Neural cell (in vitro differentiated cells): ENCODE measurements at regions not wholly inside any gene's neighbourhood (a gene's known extent, or its start where the extent isn't known, plus 50 kb on each side); places are given as distances from the start of the nearest gene placed in this dataset.

Experiments used
- H2AFZ ChIP-seq: fragments of 200-600, 300-800 bp; sonication (generic), shearing (Covaris generic); 2 replicates; pipeline ENCODE4 v1.6.0; 2014; ENCODE audit warnings: low read depth, mild to moderate bottlenecking, antibody characterized with exemption, low read length, moderate library complexity
- H3F3A ChIP-seq: fragments of 200-600 bp; shearing (Covaris generic); 2 replicates; pipeline ENCODE4 v1.6.1; 2016; ENCODE audit warnings: mild to moderate bottlenecking, moderate library complexity, mixed read lengths, antibody characterized with exemption, low read length; ENCODE audit not compliant: insufficient read depth, poor library complexity, severe bottlenecking
- H3K27ac ChIP-seq: fragments of 200-600, 300-800 bp; sonication (generic), shearing (Covaris generic); 2 replicates; pipeline ENCODE4 v1.5.1; 2014; ENCODE audit warnings: mild to moderate bottlenecking, low read length, moderate library complexity
- H3K27me3 ChIP-seq: fragments of 300-800, 200-600 bp; sonication (generic), shearing (Covaris generic); 2 replicates; pipeline ENCODE4 v1.6.0; 2014; ENCODE audit warnings: mild to moderate bottlenecking, low read depth, low read length, moderate library complexity; ENCODE audit not compliant: insufficient read depth
- H3K36me3 ChIP-seq: fragments of 300-800, 200-600 bp; sonication (generic), shearing (Covaris generic); 2 replicates; pipeline ENCODE4 v1.5.1; 2014; ENCODE audit warnings: mild to moderate bottlenecking, antibody characterized with exemption, low read length, moderate library complexity; ENCODE audit not compliant: insufficient read depth
- H3K4me2 ChIP-seq: fragments of 300-800, 200-600 bp; sonication (generic), shearing (Covaris generic); 2 replicates; pipeline ENCODE4 v1.6.0; 2014; ENCODE audit warnings: mild to moderate bottlenecking, low read length
- H3K4me3 ChIP-seq: fragments of 300-800, 200-600 bp; sonication (generic), shearing (Covaris generic); 2 replicates; pipeline ENCODE4 v1.5.1; 2014; ENCODE audit warnings: mild to moderate bottlenecking, low read length, moderate library complexity
- H3K79me2 ChIP-seq: fragments of 200-600 bp; shearing (Covaris generic); replicated peaks from 2 replicates; pipeline ENCODE4 v1.6.0; 2014; ENCODE audit warnings: mild to moderate bottlenecking, low read length, moderate library complexity; ENCODE audit not compliant: insufficient read depth
- H3K9ac ChIP-seq: fragments of 300-800, 200-600 bp; sonication (generic), shearing (Covaris generic); 2 replicates; pipeline ENCODE4 v1.6.1; 2016; ENCODE audit warnings: mild to moderate bottlenecking, low read length, mixed read lengths
- H3K9me2 ChIP-seq: fragments of 200-600 bp; shearing (Covaris generic); 2 replicates; pipeline ENCODE4 v1.6.1; 2016; ENCODE audit warnings: mild to moderate bottlenecking, low read length, mixed read lengths; ENCODE audit not compliant: insufficient read depth
- H3K9me3 ChIP-seq: fragments of 200-600, 300-800 bp; sonication (generic), shearing (Covaris generic); 2 replicates; pipeline ENCODE4 v1.6.1; 2016; ENCODE audit warnings: mild to moderate bottlenecking, mixed run types, low read length, moderate library complexity, mixed read lengths
- H4K20me1 ChIP-seq: fragments of 200-600 bp; shearing (Covaris generic); 2 replicates; pipeline ENCODE4 v1.6.1; 2016; ENCODE audit warnings: mild to moderate bottlenecking, mixed run types; ENCODE audit not compliant: insufficient read depth
- EP300 ChIP-seq: fragments of 450-650 bp; conservative IDR thresholded peaks from 2 replicates; pipeline ENCODE4 v1.6.1; 2014; ENCODE audit warnings: antibody characterized with exemption, mild to moderate bottlenecking, moderate library complexity; ENCODE audit not compliant: poor library complexity, severe bottlenecking
- EZH2 ChIP-seq: fragments of 200-600, 300-800 bp; shearing (Covaris generic), sonication (generic); IDR thresholded peaks from 2 replicates; pipeline ENCODE4 v1.6.1; 2014; ENCODE audit warnings: antibody characterized with exemption, low read length, borderline replicate concordance, mild to moderate bottlenecking; ENCODE audit not compliant: insufficient read depth, poor library complexity, severe bottlenecking
- MXI1 ChIP-seq: fragments of 450-650 bp; conservative IDR thresholded peaks from 2 replicates; pipeline ENCODE4 v1.6.1; 2014; ENCODE audit warnings: antibody characterized with exemption, mild to moderate bottlenecking; ENCODE audit not compliant: poor library complexity, severe bottlenecking
- POLR2AphosphoS5 ChIP-seq: IDR thresholded peaks from 2 replicates; pipeline ENCODE4 v1.6.1; 2012
- RAD21 ChIP-seq: fragments of 450-650 bp; conservative IDR thresholded peaks from 2 replicates; pipeline ENCODE4 v1.6.1; 2014; ENCODE audit warnings: antibody characterized with exemption, mild to moderate bottlenecking, moderate library complexity
- SMC3 ChIP-seq: fragments of 450-650 bp; conservative IDR thresholded peaks from 2 replicates; pipeline ENCODE4 v1.6.1; 2014; ENCODE audit warnings: antibody characterized with exemption, mild to moderate bottlenecking, moderate library complexity; ENCODE audit not compliant: poor library complexity
- TAF1 ChIP-seq: IDR thresholded peaks from 2 replicates; pipeline ENCODE4 v1.6.1; 2012; ENCODE audit warnings: low read depth
- TF ChIP-seq, protein P1 (sequence below): IDR thresholded peaks from 2 replicates; pipeline ENCODE4 v1.6.1; 2012; ENCODE audit warnings: borderline replicate concordance
- TF ChIP-seq, protein P2 (sequence below): fragments of 450-650 bp; IDR thresholded peaks from 2 replicates; pipeline ENCODE4 v1.5.1; 2014; ENCODE audit warnings: antibody characterized with exemption, mild to moderate bottlenecking, moderate library complexity; ENCODE audit not compliant: poor library complexity, severe bottlenecking

DNA sequence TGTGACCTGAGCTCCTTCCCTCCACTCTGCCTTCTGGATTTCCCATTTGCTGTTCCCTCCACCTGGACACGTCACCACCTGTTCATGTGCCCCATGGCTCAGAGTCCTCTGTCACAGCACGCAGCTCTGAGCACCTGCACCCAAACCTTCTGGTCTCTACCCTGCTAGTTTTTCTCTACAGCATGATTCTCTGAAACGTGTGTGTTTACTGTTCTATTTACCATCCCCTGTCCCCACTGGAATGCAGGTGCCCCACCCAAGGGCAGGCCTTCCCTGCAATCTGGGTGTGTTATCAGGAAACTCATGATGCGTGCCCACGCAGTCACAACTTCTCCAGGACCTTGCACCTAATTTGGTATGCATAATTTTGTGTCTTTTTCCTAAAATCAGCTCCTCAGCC, 284.4 kb upstream of the IGFBP3 start:
- H3K27ac ChIP-seq = no peak overlapping the region
- H3K27me3 ChIP-seq = no peaks in the 10 kb centered on the region
- no peak for TF ChIP-seq POLR2AphosphoS5
- TF ChIP-seq, protein P1, sequence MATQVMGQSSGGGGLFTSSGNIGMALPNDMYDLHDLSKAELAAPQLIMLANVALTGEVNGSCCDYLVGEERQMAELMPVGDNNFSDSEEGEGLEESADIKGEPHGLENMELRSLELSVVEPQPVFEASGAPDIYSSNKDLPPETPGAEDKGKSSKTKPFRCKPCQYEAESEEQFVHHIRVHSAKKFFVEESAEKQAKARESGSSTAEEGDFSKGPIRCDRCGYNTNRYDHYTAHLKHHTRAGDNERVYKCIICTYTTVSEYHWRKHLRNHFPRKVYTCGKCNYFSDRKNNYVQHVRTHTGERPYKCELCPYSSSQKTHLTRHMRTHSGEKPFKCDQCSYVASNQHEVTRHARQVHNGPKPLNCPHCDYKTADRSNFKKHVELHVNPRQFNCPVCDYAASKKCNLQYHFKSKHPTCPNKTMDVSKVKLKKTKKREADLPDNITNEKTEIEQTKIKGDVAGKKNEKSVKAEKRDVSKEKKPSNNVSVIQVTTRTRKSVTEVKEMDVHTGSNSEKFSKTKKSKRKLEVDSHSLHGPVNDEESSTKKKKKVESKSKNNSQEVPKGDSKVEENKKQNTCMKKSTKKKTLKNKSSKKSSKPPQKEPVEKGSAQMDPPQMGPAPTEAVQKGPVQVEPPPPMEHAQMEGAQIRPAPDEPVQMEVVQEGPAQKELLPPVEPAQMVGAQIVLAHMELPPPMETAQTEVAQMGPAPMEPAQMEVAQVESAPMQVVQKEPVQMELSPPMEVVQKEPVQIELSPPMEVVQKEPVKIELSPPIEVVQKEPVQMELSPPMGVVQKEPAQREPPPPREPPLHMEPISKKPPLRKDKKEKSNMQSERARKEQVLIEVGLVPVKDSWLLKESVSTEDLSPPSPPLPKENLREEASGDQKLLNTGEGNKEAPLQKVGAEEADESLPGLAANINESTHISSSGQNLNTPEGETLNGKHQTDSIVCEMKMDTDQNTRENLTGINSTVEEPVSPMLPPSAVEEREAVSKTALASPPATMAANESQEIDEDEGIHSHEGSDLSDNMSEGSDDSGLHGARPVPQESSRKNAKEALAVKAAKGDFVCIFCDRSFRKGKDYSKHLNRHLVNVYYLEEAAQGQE = no peak
- no peak for TF ChIP-seq RAD21
- TF ChIP-seq, protein P2, sequence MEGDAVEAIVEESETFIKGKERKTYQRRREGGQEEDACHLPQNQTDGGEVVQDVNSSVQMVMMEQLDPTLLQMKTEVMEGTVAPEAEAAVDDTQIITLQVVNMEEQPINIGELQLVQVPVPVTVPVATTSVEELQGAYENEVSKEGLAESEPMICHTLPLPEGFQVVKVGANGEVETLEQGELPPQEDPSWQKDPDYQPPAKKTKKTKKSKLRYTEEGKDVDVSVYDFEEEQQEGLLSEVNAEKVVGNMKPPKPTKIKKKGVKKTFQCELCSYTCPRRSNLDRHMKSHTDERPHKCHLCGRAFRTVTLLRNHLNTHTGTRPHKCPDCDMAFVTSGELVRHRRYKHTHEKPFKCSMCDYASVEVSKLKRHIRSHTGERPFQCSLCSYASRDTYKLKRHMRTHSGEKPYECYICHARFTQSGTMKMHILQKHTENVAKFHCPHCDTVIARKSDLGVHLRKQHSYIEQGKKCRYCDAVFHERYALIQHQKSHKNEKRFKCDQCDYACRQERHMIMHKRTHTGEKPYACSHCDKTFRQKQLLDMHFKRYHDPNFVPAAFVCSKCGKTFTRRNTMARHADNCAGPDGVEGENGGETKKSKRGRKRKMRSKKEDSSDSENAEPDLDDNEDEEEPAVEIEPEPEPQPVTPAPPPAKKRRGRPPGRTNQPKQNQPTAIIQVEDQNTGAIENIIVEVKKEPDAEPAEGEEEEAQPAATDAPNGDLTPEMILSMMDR = no peak
- no peak for TF ChIP-seq TAF1
- no peak for TF ChIP-seq SMC3
- no peak for TF ChIP-seq EP300
- TF ChIP-seq EZH2 = no peak
- TF ChIP-seq MXI1 = no peak

DNA sequence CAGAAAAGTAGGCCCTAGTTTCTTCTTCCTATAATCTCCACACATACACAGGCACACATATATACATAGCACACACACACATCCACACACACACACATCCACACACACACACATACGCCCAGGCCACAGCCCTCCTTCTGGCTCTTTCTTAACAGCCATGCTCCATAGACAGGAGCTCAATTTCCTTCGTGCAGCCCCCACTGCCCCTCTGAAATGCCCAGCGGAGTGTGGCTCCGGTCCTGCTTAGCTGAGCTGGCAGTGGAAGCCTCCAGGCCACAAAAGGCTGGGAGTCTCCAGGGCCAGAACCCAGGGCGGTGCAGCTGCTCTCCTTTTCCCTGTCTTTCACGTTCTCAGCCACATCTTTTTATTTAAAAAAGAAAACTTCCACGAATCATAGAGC, 282.9 kb upstream of the IGFBP3 start:
- Histone ChIP-seq H3K27ac (no peak overlapping the region), H3K9me2 (no peaks in the 10 kb centered on the region), H3K79me2 (no peaks in the 10 kb centered on the region), H3K9me3 (no peaks in the 10 kb centered on the region), H3K9ac (no peak overlapping the region), H4K20me1 (no peaks in the 10 kb centered on the region), H3K4me3 (no peak overlapping the region), H3K36me3 (no peaks in the 10 kb centered on the region), H3K27me3 (no peaks in the 10 kb centered on the region), H3F3A (no peaks in the 10 kb centered on the region), H2AFZ (no peak overlapping the region), H3K4me2 (no peak overlapping the region)
- TF ChIP-seq EZH2 (no peak), RAD21 (no peak), MXI1 (no peak), POLR2AphosphoS5 (no peak), EP300 (no peak), SMC3 (no peak), TAF1 (no peak)
- TF ChIP-seq, protein P2 = no peak
- TF ChIP-seq, protein P1 = no peak

More for the DNA sequence above, 284.4 kb upstream of the IGFBP3 start:
- Histone ChIP-seq H3F3A (no peaks in the 10 kb centered on the region), H3K4me3 (no peak overlapping the region), H3K36me3 (no peaks in the 10 kb centered on the region), H3K9me3 (no peaks in the 10 kb centered on the region), H3K9me2 (no peaks in the 10 kb centered on the region), H4K20me1 (no peaks in the 10 kb centered on the region), H3K79me2 (no peaks in the 10 kb centered on the region), H3K9ac (no peak overlapping the region), H3K4me2 (no peak overlapping the region), H2AFZ (no peak overlapping the region)
